NCI-H446 treated with DMSO at 0.1 percent for 48 hours (cell line): ENCODE measurements at regions not wholly inside any gene's neighbourhood (a gene's known extent, or its start where the extent isn't known, plus 50 kb on each side); places are given as distances from the start of the nearest gene placed in this dataset.

ENCODE experiments used
- DNase-seq: peaks from one replicate; lab custom pipeline; 2025; lab: John Stamatoyannopoulos, UW

DNA sequence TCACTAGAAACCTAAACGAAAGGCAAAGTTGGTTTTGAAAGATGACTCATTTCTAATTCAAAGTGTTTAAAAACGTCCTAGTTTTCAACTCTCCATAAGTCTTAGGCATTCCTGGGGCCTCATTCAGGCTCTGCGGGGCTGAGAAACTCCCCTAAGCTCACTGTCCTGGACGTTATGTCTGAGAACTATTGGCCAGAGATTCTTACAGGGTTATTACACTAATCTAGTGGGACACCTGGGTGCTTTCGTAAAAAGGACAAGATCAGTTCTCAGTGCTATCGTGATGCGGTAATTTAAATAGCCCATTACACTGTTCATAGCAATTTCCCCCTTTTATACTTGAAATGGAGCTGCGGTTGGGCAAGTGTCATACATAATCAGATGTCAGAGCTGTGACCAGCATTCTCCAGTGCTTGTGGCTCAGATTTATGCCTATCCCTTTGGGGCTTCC lies 280.9 kb downstream of the QKI start:
- no peak for DNase-seq

DNA sequence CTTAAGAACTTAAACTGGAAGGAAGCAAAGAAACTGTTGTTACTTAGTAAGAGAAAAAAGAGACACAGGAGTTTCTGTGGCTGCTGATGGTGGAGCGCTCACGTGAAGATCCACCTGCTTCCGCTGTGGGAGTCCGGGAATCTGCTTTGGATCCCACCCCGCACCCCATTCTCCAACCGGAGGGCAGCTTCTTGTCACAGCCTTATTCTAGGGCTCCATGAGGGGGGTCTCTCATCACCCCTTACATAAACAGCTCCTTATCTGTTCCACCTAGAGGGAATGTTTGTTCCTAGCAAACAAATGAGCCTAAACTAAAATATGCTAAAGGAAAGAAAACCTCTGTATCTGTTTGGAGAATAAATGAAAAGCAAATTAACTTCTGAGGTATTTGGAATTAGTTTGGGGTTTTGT lies 280.5 kb downstream of the QKI start:
- no peak for DNase-seq

DNA sequence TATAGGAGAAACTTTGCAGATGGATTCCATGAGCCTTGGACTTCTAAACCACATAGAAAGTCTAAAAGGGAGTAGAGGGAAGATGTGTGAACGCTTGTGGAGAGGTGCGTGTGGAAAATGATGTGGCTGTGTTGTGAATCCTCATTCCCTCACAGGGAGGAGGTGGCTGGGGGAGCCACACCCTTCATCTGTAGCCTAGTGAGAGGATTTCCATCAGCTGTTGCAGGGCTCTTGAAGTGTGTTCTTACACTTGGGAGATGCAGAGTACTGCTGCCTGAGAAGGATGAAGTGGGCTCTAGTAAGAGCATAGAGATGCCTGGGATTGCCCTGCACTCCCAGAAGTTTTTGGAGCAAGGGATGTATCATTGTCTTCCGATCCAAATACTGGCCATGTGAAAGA lies 279.6 kb downstream of the QKI start:
- DNase-seq = no peak

DNA sequence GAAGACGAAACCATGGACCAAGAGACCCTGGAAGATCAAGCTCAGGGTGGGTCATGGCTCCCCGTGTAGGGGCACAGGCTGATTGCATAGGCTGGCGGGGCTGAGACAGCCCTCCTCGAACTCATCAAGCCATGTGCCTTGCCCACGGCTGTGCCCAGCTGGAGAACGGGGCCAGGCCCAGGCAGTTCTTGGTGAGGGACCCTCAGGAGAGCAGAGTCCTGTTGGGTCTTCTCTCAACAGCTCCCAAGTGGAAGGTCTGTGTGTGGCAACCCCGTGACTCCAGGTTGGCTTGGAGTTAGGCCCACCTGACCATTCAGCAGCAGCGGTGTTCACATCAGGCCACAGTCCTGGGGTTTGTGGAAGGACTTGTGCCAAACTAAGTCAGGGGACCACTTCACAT lies 276.5 kb downstream of the QKI start:
- no peak for DNase-seq

GRCh38 chr6:163688739-163689362 lies 274.3 kb downstream of the QKI start:
- no peak for DNase-seq

GRCh38 chr6:163687075-163687474 lies 272.6 kb downstream of the QKI start:
- no peak for DNase-seq

GRCh38 chr6:163686301-163686700 lies 271.8 kb downstream of the QKI start:
- DNase-seq = no peak

- no peak for DNase-seq
Measured at GRCh38 chr6:163683105-163683622, 268.6 kb downstream of the QKI start.

DNA sequence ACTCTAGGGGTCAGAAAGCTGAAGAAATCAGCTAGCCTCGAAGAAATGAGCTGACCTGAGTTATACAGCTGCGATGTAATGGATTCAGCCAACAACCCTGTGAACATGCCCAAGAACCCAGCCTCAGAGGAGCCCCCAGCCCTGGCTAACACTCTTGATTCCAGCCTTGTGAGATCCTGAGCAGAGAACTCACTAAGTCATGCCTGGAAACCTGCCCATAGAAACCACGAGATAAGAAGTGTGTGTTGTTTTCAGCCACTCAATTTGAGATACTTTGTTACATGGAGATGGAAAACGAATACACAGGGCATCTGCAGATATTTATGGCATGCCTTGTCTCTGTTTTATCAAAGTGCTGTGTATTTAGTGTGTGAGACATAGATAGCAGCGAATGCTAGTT lies 265.2 kb downstream of the QKI start:
- DNase-seq = no peak

DNA sequence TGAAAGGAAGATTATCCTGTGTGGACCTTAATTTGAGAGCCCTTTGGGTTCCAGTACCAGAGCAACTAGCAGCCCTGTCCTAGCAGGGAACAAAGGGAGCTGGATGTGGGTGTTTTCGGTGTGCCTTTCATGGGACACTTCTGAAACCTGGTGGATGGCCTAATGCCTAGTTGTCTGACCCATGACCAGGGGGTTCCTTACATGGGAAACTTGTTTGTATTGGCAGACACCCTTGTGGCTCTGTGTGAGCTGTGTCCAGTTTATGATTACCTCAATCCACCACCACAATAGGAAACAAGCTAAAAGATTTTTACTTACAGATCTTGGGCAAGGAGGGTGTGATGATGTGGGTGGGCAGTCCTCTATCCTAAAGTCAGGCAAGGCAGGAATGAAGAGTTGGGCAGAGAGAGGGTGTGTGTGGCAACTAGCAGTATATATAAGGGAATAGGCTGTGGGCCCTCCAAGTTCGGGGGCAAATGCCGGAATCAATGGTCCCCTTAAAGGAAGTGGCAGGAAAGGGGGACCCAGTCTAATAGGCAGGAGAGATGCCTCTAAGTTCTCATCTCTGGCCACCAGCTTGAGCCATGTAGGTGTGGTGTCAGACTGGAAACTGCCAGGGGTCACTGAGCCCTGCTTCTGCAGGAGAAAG lies 264.6 kb downstream of the QKI start:
- DNase-seq = no peak

DNA sequence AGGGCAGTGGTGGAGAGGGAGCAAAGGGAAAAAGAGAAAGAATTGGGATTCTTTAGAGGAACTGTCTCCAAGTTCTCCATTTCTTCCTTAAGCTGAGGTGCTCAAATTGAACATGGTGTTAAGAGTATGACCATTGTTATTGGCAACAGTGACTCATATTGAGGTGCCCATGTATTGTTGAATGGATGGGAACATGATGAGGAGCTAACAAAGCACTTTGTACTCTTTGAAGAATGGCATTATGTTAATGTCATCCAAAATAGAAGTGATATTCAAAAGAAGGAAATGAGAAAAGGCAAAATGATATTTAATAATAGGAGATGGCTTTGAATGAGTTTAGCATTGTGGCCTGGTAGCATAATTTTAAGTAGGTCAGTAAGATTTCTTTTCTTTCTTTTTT lies 261.1 kb downstream of the QKI start:
- no peak for DNase-seq

DNA sequence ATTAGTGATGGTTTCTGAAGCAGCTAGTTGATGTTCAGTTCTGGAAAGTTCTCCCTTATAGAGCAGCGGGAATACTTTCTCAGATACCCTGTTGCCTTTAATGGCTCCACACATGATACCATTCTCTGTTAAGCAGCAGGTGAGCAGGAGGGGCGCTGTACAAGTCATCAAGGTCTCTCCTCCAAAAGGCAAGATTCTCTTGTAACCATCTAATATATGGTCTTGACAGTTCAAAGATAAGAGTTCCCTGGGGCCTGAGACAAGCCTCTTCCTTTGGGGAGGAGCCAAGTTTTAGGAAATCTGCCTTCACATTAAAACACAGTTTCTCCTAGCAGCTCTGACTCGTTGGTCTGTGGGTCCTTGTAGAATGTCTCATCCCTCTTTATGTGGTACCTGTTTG lies 258.2 kb downstream of the QKI start:
- no peak for DNase-seq

DNA sequence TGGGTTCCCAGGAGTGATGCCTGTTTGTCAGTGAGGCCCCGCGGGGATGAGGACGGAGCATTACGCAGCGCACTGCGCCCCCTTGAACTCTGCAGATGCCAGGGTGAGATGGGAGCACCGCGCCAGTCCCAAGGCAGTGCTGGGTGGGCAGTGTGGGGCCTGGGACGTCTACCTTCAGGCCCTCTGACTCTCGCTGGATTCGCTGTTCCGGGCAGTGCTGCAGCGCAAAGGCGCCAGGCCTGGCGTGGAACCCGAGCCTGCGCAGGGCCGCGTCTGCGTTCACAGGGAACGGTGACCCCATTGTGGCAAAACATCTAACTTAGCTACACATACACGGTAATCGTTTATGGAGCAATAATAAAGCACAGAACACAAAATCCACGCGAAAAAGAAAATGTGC lies 257.3 kb downstream of the QKI start:
- DNase-seq = no peak

DNA sequence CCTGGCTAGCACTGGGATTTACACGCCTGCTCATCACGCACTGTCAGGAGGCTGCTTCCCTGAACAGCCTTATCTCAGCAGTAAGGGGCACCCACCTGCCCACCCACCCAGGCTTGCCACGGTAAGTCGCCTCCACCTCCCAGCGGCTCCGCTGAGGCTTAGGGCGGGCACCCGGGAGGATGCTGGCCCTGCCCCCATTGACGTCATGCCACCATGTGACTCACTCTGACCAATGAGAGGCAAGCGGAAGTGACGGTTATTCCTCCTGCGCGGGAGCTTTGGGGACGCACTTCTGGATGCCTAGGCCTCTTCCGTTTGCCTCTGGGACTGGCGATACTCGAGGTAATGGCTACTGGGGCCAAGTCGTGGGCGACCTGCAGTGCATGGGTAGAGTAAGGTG lies 256.8 kb downstream of the QKI start:
- DNase-seq = no peak

DNA sequence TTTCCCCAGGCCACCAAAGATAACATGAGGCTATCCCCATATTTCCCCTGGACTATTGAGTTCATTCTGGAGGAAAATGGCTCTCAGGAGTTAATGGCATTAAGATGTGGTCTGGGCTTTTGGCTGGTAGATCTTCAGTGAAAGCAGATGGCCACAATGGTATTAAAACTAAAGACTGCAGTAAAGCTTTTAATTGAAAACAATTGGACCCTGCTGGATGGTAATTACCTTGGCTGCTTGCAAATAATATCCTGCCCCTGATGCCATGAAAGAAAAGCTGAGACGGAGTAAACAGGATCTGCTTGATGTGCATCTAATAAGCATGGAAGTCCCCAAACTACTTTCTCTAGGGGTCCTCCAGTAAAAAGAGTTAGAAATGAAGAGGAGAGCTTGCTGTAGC lies 255.8 kb downstream of the QKI start:
- no peak for DNase-seq

GRCh38 chr6:163668061-163668426 lies 253.5 kb downstream of the QKI start:
- DNase-seq = no peak

- DNase-seq = no peak
Measured at GRCh38 chr6:163667372-163668060, 253.0 kb downstream of the QKI start.

- DNase-seq = no peak
Measured at GRCh38 chr6:163665464-163665863, 250.9 kb downstream of the QKI start.

DNA sequence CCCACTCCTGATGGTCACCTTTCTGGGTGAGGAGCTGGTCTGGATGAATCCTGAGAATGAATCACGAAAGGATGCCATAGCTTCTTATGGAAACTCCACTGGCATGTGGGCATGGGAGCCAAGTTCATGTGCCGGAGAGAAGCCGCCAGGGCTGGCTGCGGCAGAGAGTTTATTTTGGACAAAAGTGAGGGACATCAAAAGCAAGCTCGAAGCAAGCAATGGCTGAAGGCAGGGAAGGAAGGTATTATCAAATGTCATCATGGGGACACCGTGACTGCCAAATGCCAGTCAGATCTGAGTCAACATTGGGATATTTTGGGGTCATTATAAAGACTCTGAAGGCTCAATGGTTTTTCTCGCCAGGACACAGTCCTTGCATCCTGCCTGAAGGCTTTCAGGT lies 249.1 kb downstream of the QKI start:
- no peak for DNase-seq

DNA sequence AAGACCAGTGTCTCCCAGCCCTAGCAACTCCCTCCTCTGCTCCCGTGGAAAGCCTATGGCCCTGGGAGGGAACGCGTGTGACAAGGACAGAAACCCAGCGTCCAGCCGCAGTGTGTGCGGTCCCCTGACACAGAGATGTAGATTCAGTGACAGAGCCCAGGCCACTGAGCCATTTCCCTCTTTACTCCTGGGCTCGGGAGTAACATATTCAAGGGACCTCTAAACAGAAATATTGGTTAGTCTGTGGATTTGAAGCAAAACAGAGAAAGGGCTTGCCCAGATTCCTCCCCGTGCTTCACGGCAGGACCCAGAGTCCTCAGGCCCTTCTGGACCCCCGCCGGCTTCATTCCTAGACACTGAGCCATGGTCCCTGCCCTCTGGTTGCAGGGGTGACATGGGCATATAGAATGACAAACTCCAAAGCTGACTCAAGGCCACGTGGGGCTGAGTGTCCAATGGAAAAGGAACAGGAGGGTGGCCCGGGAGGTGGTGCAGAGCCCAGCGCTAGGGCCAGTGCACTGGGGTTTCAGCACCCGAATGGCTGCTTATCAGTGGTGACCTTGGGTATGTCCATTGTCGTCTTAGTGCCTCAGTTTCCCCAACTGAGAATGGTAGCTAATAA lies 248.2 kb downstream of the QKI start:
- no peak for DNase-seq

GRCh38 chr6:163661272-163661671 lies 246.8 kb downstream of the QKI start:
- DNase-seq = no peak

- no peak for DNase-seq
Measured at GRCh38 chr6:163659803-163660202, 245.3 kb downstream of the QKI start.
